NCI-H1105 treated with DMSO at 0.1 percent for 48 hours (cell line): ENCODE measurements at regions not wholly inside any gene's neighbourhood (a gene's known extent, or its start where the extent isn't known, plus 50 kb on each side); places are given as distances from the start of the nearest gene placed in this dataset.

Experiments
- DNase-seq: peaks from one replicate; lab custom pipeline; 2025; lab: John Stamatoyannopoulos, UW

- no peak for DNase-seq
Observed at GRCh38 chr11:109350091-109350490, 71.9 kb upstream of the C11orf87 start.

- no peak for DNase-seq
Observed at GRCh38 chr11:109362059-109362458, 59.9 kb upstream of the C11orf87 start.

- DNase-seq, result no peak
Observed at GRCh38 chr11:109363682-109364081, 58.3 kb upstream of the C11orf87 start.

GRCh38 chr11:109364851-109365250 lies 57.1 kb upstream of the C11orf87 start:
- no peak for DNase-seq

GRCh38 chr11:109371444-109372176 lies 50.4 kb upstream of the C11orf87 start:
- no peak for DNase-seq
